ENCODE measurements at regions not wholly inside any gene's neighbourhood (a gene's known extent, or its start where the extent isn't known, plus 50 kb on each side); places are given as distances from the start of the nearest gene placed in this dataset.

DNA sequence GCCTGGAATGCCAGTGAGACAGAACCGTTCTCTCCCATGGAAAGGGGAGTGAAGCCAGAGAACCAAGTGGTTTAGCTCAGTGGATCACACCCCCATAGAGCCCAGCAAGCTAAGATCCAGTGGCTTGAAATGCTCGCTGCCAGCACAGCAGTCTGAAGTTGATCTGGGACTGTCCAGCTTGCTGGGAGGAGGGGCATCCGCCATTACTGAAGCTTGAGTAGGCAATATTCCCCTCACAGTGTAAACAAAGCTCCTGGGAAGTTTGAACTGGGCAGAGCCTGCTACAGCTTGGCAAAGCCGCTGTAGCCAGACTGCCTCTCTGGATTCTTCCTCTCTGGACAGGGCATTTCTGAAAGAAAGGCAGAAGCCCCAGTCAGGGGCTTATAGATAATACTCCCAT lies 374.3 kb upstream of the DCN start:
- Histone ChIP-seq H3K9me3 (ENCODE audit: insufficient read depth, low read depth) (no peaks in the 10 kb centered on the region), H3K36me3 (ENCODE audit: low read depth) (no peaks in the 10 kb centered on the region), H3K4me2 (no peak overlapping the region), H3K27me3 (ENCODE audit: insufficient read depth, low read depth) (no peaks in the 10 kb centered on the region), H3F3A (ENCODE audit: insufficient read depth, low read depth) (no peaks in the 10 kb centered on the region), H3K79me2 (ENCODE audit: low read depth) (no peaks in the 10 kb centered on the region), H4K20me1 (ENCODE audit: insufficient read depth) (no peaks in the 10 kb centered on the region), H2AFZ (no peak overlapping the region), H3K4me3 (no peak overlapping the region), H3K4me1 (replicated peaks; ENCODE audit: insufficient read depth) (no peaks in the 10 kb centered on the region), H3K27ac (no peak overlapping the region), H3K9me2 (ENCODE audit: insufficient read depth) (no peaks in the 10 kb centered on the region)
- DNase-seq = no peak
- POLR2A ChIA-PET (ENCODE audit: unreplicated experiment) = no interaction called here
- TF ChIP-seq EZH2 (IDR thresholded peaks at IDR 0.05; ENCODE audit: low read depth) = no peak
- TF ChIP-seq, protein P1, sequence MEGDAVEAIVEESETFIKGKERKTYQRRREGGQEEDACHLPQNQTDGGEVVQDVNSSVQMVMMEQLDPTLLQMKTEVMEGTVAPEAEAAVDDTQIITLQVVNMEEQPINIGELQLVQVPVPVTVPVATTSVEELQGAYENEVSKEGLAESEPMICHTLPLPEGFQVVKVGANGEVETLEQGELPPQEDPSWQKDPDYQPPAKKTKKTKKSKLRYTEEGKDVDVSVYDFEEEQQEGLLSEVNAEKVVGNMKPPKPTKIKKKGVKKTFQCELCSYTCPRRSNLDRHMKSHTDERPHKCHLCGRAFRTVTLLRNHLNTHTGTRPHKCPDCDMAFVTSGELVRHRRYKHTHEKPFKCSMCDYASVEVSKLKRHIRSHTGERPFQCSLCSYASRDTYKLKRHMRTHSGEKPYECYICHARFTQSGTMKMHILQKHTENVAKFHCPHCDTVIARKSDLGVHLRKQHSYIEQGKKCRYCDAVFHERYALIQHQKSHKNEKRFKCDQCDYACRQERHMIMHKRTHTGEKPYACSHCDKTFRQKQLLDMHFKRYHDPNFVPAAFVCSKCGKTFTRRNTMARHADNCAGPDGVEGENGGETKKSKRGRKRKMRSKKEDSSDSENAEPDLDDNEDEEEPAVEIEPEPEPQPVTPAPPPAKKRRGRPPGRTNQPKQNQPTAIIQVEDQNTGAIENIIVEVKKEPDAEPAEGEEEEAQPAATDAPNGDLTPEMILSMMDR (conservative IDR thresholded peaks at IDR 0.05) = no peak
- CTCF ChIA-PET = no interaction called here
- intact Hi-C loops (cut with micrococcal nuclease; ENCODE audit: unreplicated experiment) = no loop called here
- no TSS peak for BruUV-seq (replicated peaks)

DNA sequence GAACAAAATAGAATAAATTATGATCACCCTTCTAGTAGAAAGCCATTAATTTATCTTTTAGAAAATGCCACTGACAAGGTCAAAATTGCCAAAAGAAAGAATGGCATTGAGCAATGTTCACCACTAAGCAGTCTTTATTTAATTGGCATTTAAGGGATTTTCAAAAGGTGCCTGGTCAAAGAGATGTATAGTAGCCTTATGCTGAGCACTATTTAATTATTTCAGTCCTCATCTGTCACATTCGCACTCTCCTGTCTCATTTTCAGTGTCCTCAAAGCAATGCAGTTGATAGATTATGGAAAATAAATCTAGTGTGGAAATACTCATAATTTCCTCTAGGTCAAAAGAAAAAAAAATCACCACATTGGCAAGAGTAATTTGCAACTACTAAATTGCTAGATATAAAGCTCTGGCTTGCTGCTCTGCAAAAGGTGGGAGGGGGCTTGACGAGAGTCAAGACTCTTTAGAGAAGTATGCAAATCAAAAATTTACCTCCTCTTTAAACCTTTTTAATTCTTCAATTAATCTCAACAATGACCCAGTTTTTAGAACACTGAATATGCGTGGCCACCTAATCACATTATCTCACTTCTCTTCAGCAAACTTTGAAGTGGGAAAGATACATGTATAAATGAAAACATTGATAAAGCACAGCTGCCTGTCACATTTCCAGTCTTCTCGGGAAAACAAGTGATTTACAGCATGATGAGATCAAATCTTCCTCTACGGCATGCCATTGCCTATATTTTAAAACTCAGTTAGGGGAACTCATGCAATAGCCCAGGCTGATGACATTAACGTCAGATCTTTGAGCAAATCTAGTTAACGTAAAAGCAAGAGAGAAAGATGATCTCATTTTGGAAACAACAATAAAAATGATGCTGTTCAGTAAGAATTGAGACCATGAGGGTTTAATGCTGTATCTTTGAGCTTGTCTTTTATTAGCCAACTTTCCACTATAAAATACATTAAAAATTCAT lies 373.1 kb upstream of the DCN start:
- no peaks in the 10 kb centered on the region for H3K9me3 ChIP-seq (ENCODE audit: insufficient read depth, low read depth)

GRCh38 chr12:91551927-91552326 lies 369.3 kb upstream of the DCN start:
- no peaks in the 10 kb centered on the region for H4K20me1 ChIP-seq (ENCODE audit: insufficient read depth)
- H3K79me2 ChIP-seq (ENCODE audit: low read depth) = no peaks in the 10 kb centered on the region
- no peak for DNase-seq
- H3K27me3 ChIP-seq (ENCODE audit: insufficient read depth, low read depth) = no peaks in the 10 kb centered on the region
- ChIA-PET CTCF (no interaction called here), POLR2A (ENCODE audit: unreplicated experiment) (no interaction called here)
- no peaks in the 10 kb centered on the region for H3K4me1 ChIP-seq (replicated peaks; ENCODE audit: insufficient read depth)
- H3K4me3 ChIP-seq = no peak overlapping the region
- H3K9me3 ChIP-seq (ENCODE audit: insufficient read depth, low read depth) = no peaks in the 10 kb centered on the region
- H3K4me2 ChIP-seq = no peak overlapping the region
- no TSS peak for BruUV-seq (replicated peaks)
- H3F3A ChIP-seq (ENCODE audit: insufficient read depth, low read depth) = no peaks in the 10 kb centered on the region
- no peaks in the 10 kb centered on the region for H3K9me2 ChIP-seq (ENCODE audit: insufficient read depth)
- intact Hi-C loops (cut with micrococcal nuclease; ENCODE audit: unreplicated experiment) = no loop called here
- TF ChIP-seq, protein P1 (conservative IDR thresholded peaks at IDR 0.05) = no peak
- TF ChIP-seq EZH2 (IDR thresholded peaks at IDR 0.05; ENCODE audit: low read depth) = no peak
- H2AFZ ChIP-seq = no peak overlapping the region
- H3K27ac ChIP-seq = no peak overlapping the region
- no peaks in the 10 kb centered on the region for H3K36me3 ChIP-seq (ENCODE audit: low read depth)

More for the DNA sequence above, 373.1 kb upstream of the DCN start:
- no peak overlapping the region for H3K4me3 ChIP-seq
- no peak for TF ChIP-seq EZH2 (IDR thresholded peaks at IDR 0.05; ENCODE audit: low read depth)
- TF ChIP-seq, protein P1 (conservative IDR thresholded peaks at IDR 0.05) = no peak
- no peaks in the 10 kb centered on the region for H3K9me2 ChIP-seq (ENCODE audit: insufficient read depth)
- ChIA-PET CTCF (no interaction called here), POLR2A (ENCODE audit: unreplicated experiment) (interaction anchor here (0.7 kb wide), 1 partner anchor 301 kb away, joined by 8 read pairs; no protein-coding TSS in a partner anchor)
- no TSS peak for BruUV-seq (replicated peaks)
- no peaks in the 10 kb centered on the region for H3K27me3 ChIP-seq (ENCODE audit: insufficient read depth, low read depth)
- H3K4me1 ChIP-seq (replicated peaks; ENCODE audit: insufficient read depth) = no peaks in the 10 kb centered on the region
- H3F3A ChIP-seq (ENCODE audit: insufficient read depth, low read depth) = no peaks in the 10 kb centered on the region
- no peaks in the 10 kb centered on the region for H3K36me3 ChIP-seq (ENCODE audit: low read depth)
- intact Hi-C loops (cut with micrococcal nuclease; ENCODE audit: unreplicated experiment) = no loop called here
- no peaks in the 10 kb centered on the region for H4K20me1 ChIP-seq (ENCODE audit: insufficient read depth)
- DNase-seq = no peak
- H3K27ac ChIP-seq = no peak overlapping the region
- no peak overlapping the region for H2AFZ ChIP-seq
- H3K4me2 ChIP-seq = no peak overlapping the region
- no peaks in the 10 kb centered on the region for H3K79me2 ChIP-seq (ENCODE audit: low read depth)

Measured in PC-9 (cell line).